H1 (cell line): ENCODE measurements at regions not wholly inside any gene's neighbourhood (a gene's known extent, or its start where the extent isn't known, plus 50 kb on each side); places are given as distances from the start of the nearest gene placed in this dataset.

Experiments
- BCL11A ChIP-seq, 2 experiments: IDR thresholded peaks; one replicate each; pipeline ENCODE4 v1.6.1; 2011; ENCODE audit warnings: low read depth in 2 of 2, low read length in 2 of 2, mild to moderate bottlenecking in 2 of 2
- CHD7 ChIP-seq: fragments of 300-600 bp; sonication (generic); IDR thresholded peaks from 2 replicates; pipeline ENCODE4 v1.7.1; 2012; ENCODE audit warnings: low read length, moderate library complexity, mild to moderate bottlenecking, inconsistent platforms; ENCODE audit not compliant: insufficient replicate concordance
- CTBP2 ChIP-seq: IDR thresholded peaks from 2 replicates; pipeline ENCODE4 v1.7.0; 2011; ENCODE audit warnings: borderline replicate concordance, mild to moderate bottlenecking, moderate library complexity, mixed read lengths, low read length; ENCODE audit not compliant: insufficient read depth, insufficient read length
- RAD21 ChIP-seq, 2 experiments: IDR thresholded peaks in 1 of 2; conservative IDR thresholded peaks in 1 of 2; 2 replicates each; pipeline ENCODE4 v1.6.1; 2011; ENCODE audit warnings: low read depth in 2 of 2, low read length in 2 of 2, improper control_type of control experiment in 1 of 2, inconsistent platforms in 1 of 2, mild to moderate bottlenecking in 1 of 2, moderate library complexity in 1 of 2
- SP4 ChIP-seq: IDR thresholded peaks from 2 replicates; pipeline ENCODE4 v1.6.1; 2012; ENCODE audit warnings: low read length, inconsistent platforms
- YY1 ChIP-seq: IDR thresholded peaks from 2 replicates; pipeline ENCODE4 v1.6.1; 2011; ENCODE audit warnings: low read depth, mild to moderate bottlenecking, low read length
- TF ChIP-seq, protein P1 (sequence below), 3 experiments: IDR thresholded peaks; 1 replicate in 2 of 3; 2 replicates in 1 of 3; pipeline versions ENCODE4 v1.5.1 to v1.6.1; 2011; ENCODE audit warnings: low read length in 3 of 3, mild to moderate bottlenecking in 3 of 3, inconsistent platforms in 2 of 3, low read depth in 1 of 3, moderate library complexity in 1 of 3; ENCODE audit not compliant: insufficient read depth in 1 of 3; ENCODE audit errors: control extremely low read depth in 1 of 3
- TF ChIP-seq, protein P2 (sequence below): IDR thresholded peaks from 2 replicates; pipeline ENCODE4 v1.6.1; 2012; ENCODE audit warnings: inconsistent platforms

DNA sequence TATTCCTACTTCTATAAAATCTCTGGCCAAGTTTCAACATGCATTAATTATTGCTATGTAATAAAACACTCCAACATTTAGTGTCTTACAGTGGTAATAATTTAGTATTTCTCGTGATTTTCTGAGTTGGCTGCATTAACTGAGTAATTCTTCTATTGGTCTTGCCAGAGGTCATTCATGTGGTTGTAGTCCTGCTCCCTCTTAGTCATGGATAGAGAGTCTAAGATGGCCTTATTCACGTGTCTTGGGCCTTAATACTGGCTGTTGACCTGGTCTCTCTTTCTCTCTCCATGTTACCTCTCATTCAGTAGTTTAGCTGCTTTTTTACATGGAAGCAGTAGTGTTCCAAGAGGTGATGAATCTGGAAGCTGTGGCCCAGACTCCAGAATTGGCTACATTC is 140.1 kb upstream of the ZBTB20 start (continued):
- no peak for TF ChIP-seq CHD7
- TF ChIP-seq RAD21 (IDR thresholded peaks at IDR 0.05 in 1 of 2, conservative IDR thresholded peaks at IDR 0.05 in 1 of 2; ENCODE audit: low read depth in 2 of 2, low read length in 2 of 2): no peak
- TF ChIP-seq, protein P1, sequence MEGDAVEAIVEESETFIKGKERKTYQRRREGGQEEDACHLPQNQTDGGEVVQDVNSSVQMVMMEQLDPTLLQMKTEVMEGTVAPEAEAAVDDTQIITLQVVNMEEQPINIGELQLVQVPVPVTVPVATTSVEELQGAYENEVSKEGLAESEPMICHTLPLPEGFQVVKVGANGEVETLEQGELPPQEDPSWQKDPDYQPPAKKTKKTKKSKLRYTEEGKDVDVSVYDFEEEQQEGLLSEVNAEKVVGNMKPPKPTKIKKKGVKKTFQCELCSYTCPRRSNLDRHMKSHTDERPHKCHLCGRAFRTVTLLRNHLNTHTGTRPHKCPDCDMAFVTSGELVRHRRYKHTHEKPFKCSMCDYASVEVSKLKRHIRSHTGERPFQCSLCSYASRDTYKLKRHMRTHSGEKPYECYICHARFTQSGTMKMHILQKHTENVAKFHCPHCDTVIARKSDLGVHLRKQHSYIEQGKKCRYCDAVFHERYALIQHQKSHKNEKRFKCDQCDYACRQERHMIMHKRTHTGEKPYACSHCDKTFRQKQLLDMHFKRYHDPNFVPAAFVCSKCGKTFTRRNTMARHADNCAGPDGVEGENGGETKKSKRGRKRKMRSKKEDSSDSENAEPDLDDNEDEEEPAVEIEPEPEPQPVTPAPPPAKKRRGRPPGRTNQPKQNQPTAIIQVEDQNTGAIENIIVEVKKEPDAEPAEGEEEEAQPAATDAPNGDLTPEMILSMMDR (IDR thresholded peaks at IDR 0.05; ENCODE audit: control extremely low read depth in 1 of 3, insufficient read depth in 1 of 3, low read depth in 1 of 3, low read length in 3 of 3): no peak
- no peak for TF ChIP-seq SP4
- TF ChIP-seq, protein P2, sequence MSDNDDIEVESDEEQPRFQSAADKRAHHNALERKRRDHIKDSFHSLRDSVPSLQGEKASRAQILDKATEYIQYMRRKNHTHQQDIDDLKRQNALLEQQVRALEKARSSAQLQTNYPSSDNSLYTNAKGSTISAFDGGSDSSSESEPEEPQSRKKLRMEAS: no peak
- no peak for TF ChIP-seq BCL11A (IDR thresholded peaks at IDR 0.05; ENCODE audit: low read depth in 2 of 2, low read length in 2 of 2)
- no peak for TF ChIP-seq CTBP2
- TF ChIP-seq YY1: no peak
